Heart right ventricle (tissue), 16 donors: ENCODE measurements at regions not wholly inside any gene's neighbourhood (a gene's known extent, or its start where the extent isn't known, plus 50 kb on each side); places are given as distances from the start of the nearest gene placed in this dataset.
A peak's percentile ranks its signal among the peaks of the same experiment; 100 is the strongest.

Source experiments
- ATAC-seq, 8 donors: fragments of 200-7000 bp; cut with Tn5 transposase; one replicate each; pipeline ENCODE4 v1.9.1; 2020; ENCODE audit warnings: mild to moderate bottlenecking in 8 of 8, moderate library complexity in 8 of 8, moderate number of reproducible peaks in 1 of 8
- DNase-seq, 2 donors: peaks; one replicate each; pipeline ENCODE4 v3.0.0-alpha.2; 2020
- H3K27ac ChIP-seq, 10 donors: fragments of 200-600 bp; sonication (generic) in 2 of 10; one replicate each; pipeline versions ENCODE4 v1.5.0 to v1.8.0; 2020 to 2022; ENCODE audit warnings: mild to moderate bottlenecking in 3 of 10
- H3K27me3 ChIP-seq, 7 donors: fragments of 200-600 bp; one replicate each; pipeline ENCODE4 v1.8.0; 2021 to 2022; ENCODE audit warnings: mild to moderate bottlenecking in 2 of 7
- H3K36me3 ChIP-seq, 9 donors: fragments of 200-600 bp; sonication (generic) in 1 of 9; one replicate each; pipeline versions ENCODE4 v1.5.0 to v1.8.0; 2020 to 2022; ENCODE audit warnings: mild to moderate bottlenecking in 2 of 9
- H3K4me1 ChIP-seq, 9 donors: fragments of 200-600 bp; sonication (generic) in 1 of 9; one replicate each; pipeline versions ENCODE4 v1.5.0 to v1.8.0; 2020 to 2022; ENCODE audit warnings: mild to moderate bottlenecking in 4 of 9
- H3K4me3 ChIP-seq, 10 donors: fragments of 200-600 bp; sonication (generic) in 2 of 10; one replicate each; pipeline versions ENCODE4 v1.5.0 to v1.8.0; 2020 to 2022; ENCODE audit warnings: mild to moderate bottlenecking in 7 of 10, moderate library complexity in 2 of 10
- H3K9me3 ChIP-seq, 11 donors: fragments of 200-600 bp in 10 of 11; sonication (generic) in 2 of 11; one replicate each; pipeline versions ENCODE4 v1.5.0 to v1.8.0; 2013 to 2022; ENCODE audit warnings: mild to moderate bottlenecking in 2 of 11, control low read depth in 1 of 11, moderate library complexity in 1 of 11
- WGBS, 2 donors: extraction: QIAGEN DNeasy Blood & Tissue Kit; methylation state at CpG; one replicate each; pipeline ENCODE4 v1.1.7; 2013; ENCODE audit warnings: inconsistent platforms in 1 of 2; 5-methylcytosine and 5-hydroxymethylcytosine counted together
- intact Hi-C, 10 donors: fragments of 100-400 bp; cut with DNase I; formaldehyde crosslinking; loops; one replicate each; pipeline versions ENCODE4 v1.11.1 to v1.14.2; 2022
- TF ChIP-seq, protein P1 (sequence below), 9 donors: fragments of 200-600 bp; sonication (generic) in 2 of 9; IDR thresholded peaks; one replicate each; pipeline versions ENCODE4 v1.5.0 to v1.8.0; 2021 to 2022; ENCODE audit warnings: antibody characterized with exemption in 9 of 9, mild to moderate bottlenecking in 5 of 9, moderate library complexity in 1 of 9
- donor health status: Arrhythmogenic right ventricular cardiomyopathy.
- donor health status: ischemic (EF 13 %, LVEDD 7.1; RV severe dilation, severe dysfunction).
- donor health status: healthy with polysubstance abuse.
- donor health status: DM: no; HTN: yes; CAD: no.
- donor health status: DM: no; HTN: no; CAD: no.
- donor health status: ischemic (EF 25% LVEDD 6.9; RV normal size, moderate dysfunction).
- donor health status: ischemic (EF 25% LVEDD 5.7; RV mildly dilated, moderate dysfunction).
- donor health status: healthy.
- donor health status: DM: yes; HTN: yes; CAD: no.
- donor health status: Ischemic cardiomyopathy.
- donor health status: ischemic (EF 35%, LVEDD 5.7; RV mildly dilated, moderate dysfunction).
- donor health status: nonischemic (EF 11% LVEDD 7.7; RV severe dilation, severe dysfunction).
- donor health status: DM: yes; HTN: yes; CAD: no.
- donor health status: PGD.
- donor health status: ischemic (EF 29% LVEDD 5.4; RV normal size, mild dysfunction).
- donor health status: nonischemic (EF 23%, LVEDD 6.1; RV moderate dilation, normal function).

DNA sequence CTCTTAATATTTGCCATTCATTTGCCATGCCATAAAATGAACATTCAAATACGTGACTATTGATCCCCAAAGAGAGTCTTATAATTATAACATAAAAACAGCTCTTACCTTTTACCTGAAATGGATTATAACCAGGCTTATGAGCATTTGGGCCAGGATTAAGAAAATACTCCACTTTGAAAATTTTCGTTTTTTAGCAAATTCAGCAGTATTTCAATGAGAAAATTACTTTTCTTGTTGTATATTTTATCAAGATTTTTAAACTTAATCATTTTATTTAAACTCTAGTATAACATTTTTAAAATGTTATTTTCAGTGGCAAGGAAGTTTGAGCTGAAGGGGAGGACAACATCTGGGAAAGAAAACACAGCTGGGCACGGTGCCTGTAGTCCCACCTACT is 59.0 kb upstream of the RAPGEF2 start:
- TF ChIP-seq, protein P1, sequence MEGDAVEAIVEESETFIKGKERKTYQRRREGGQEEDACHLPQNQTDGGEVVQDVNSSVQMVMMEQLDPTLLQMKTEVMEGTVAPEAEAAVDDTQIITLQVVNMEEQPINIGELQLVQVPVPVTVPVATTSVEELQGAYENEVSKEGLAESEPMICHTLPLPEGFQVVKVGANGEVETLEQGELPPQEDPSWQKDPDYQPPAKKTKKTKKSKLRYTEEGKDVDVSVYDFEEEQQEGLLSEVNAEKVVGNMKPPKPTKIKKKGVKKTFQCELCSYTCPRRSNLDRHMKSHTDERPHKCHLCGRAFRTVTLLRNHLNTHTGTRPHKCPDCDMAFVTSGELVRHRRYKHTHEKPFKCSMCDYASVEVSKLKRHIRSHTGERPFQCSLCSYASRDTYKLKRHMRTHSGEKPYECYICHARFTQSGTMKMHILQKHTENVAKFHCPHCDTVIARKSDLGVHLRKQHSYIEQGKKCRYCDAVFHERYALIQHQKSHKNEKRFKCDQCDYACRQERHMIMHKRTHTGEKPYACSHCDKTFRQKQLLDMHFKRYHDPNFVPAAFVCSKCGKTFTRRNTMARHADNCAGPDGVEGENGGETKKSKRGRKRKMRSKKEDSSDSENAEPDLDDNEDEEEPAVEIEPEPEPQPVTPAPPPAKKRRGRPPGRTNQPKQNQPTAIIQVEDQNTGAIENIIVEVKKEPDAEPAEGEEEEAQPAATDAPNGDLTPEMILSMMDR (IDR thresholded peaks at IDR 0.05) = no peak
- 86 to 90% methylated on average over 3 of the region's 3 CpGs for WGBS, 2 donors
- Histone ChIP-seq H3K27ac (no peak overlapping the region), H3K27me3 (no peaks in the 10 kb centered on the region), H3K4me3 (no peak overlapping the region), H3K4me1 (peaks cover 0 to 25% (median 14%) of the 10 kb centered on the region in 9 donors), H3K9me3 (no peaks in the 10 kb centered on the region), H3K36me3 (no peaks in the 10 kb centered on the region)
- no peak for ATAC-seq
- intact Hi-C loops = loop anchor here in 1 of 10 donors (10.0 kb wide), 1 partner anchor 131 kb away; no protein-coding TSS in a partner anchor
- DNase-seq = no peak

DNA sequence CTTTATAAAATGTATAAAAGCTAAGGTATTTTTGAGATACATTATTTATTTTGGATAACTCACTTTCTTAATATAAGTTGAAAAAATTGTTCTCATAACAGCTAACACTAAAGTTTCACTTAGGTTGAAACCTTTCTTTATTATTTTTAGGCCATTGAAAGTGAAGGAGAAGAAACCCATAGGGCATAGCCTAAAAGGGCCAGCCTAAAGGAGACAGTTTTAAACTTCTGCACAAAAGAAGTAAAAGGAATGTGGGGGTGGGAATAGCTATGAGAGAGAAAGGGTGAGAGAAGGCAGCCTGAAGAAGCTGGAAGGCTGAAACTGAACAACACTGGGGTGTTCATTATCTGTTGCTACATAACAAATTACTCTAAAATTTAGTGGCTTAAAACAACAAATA is 57.6 kb upstream of the RAPGEF2 start:
- peaks cover 0 to 25% (median 14%) of the 10 kb centered on the region in 9 donors for H3K4me1 ChIP-seq
- no peaks in the 10 kb centered on the region for H3K9me3 ChIP-seq
- H3K27me3 ChIP-seq = no peaks in the 10 kb centered on the region
- intact Hi-C loops = loop anchor here in 1 of 10 donors (10.0 kb wide), 1 partner anchor 129 kb away; no protein-coding TSS in a partner anchor
- ATAC-seq (no peak), DNase-seq (no peak)
- no peak overlapping the region for H3K27ac ChIP-seq
- TF ChIP-seq, protein P1 (IDR thresholded peaks at IDR 0.05) = no peak
- no peaks in the 10 kb centered on the region for H3K36me3 ChIP-seq
- H3K4me3 ChIP-seq = no peak overlapping the region

DNA sequence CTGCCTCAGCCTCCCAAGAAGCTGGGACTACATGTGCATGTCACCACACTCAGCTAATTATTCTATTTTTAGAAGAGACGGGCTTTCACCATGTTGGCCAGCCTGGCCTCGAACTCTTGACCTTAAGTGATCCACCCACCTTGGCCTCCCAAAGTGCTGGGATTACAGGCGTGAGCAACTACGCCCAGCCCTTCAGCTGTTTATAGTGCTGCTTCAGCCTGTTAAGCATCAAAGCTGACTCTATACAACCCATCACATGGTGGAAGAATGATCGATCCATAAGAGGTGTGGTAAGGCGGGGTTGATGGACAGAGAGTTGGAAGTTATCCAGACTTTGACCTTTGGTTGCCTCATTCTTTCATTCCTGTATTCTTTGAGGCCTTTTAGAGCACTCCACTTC is 56.2 kb upstream of the RAPGEF2 start:
- Histone ChIP-seq H3K27me3 (no peaks in the 10 kb centered on the region), H3K36me3 (no peaks in the 10 kb centered on the region), H3K27ac (no peak overlapping the region), H3K4me3 (no peak overlapping the region), H3K4me1 (peaks cover 0 to 26% (median 14%) of the 10 kb centered on the region in 9 donors), H3K9me3 (no peaks in the 10 kb centered on the region)
- intact Hi-C loops = loop anchor here in 1 of 10 donors (10.0 kb wide), 1 partner anchor 128 kb away; no protein-coding TSS in a partner anchor
- no peak for DNase-seq
- 88 to 89% methylated on average over 6 of the region's 6 CpGs for WGBS, 2 donors
- TF ChIP-seq, protein P1 (IDR thresholded peaks at IDR 0.05) = no peak
- ATAC-seq = no peak

DNA sequence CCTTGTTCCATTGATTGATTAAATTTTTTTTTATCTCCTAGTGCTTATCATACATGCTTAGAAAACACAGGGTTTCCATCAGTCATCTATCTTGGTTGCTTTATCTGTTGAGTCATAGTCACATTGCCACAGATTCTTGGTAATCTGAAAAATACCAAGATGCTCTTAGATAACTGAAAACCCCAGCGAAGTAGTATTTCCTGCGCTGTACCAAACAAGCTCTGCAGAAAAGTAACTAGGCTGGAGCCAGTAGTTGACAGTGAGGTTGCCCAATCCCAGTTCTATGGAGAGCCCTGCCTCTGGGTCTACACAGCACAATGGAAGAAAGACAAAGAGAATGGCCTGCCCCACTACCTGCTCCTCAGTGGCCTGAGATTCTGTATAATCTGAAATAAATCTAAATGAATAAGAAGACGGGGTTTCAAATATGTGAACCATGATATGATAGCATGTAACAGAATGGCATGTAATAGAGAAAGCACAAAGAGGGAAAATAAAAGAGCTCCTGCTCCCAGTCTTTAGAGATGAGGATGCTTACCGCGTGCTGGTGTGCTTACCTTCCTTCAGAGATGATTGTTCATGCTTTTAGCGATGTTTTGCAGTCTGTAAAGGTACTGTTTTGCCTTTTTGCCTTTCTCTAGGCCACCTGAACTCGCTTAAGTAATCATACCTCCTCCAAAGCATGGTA is 55.3 kb upstream of the RAPGEF2 start:
- TF ChIP-seq, protein P1 (IDR thresholded peaks at IDR 0.05) = no peak
- WGBS, 2 donors = 84 to 87% methylated on average over 7 of the region's 7 CpGs
- H3K9me3 ChIP-seq = no peaks in the 10 kb centered on the region
- intact Hi-C loops = loop anchor here in 1 of 10 donors (2.0 to 10.0 kb wide), 2 partner anchors 55 to 127 kb away; partner anchors contain the start of gene RAPGEF2
- DNase-seq = no peak
- ATAC-seq = peak in 4 of 8 donors; percentile 22 to 28 (median 26)
- H3K27ac ChIP-seq = peak overlapping the region in 3 of 10 donors; percentile 18 to 60 (median 50)
- H3K4me1 ChIP-seq = peaks cover 0 to 20% (median 8%) of the 10 kb centered on the region in 9 donors
- peak overlapping the region in 6 of 10 donors; percentile 40 to 55 (median 49) for H3K4me3 ChIP-seq
- no peaks in the 10 kb centered on the region for H3K36me3 ChIP-seq
- H3K27me3 ChIP-seq = no peaks in the 10 kb centered on the region
